Panc1 (cell line): ENCODE measurements at regions not wholly inside any gene's neighbourhood (a gene's known extent, or its start where the extent isn't known, plus 50 kb on each side); places are given as distances from the start of the nearest gene placed in this dataset.

ENCODE experiments used
- CTCF ChIP-seq: fragments of 450-650 bp; IDR thresholded peaks from 2 replicates; pipeline ENCODE4 v1.5.1; 2017; ENCODE audit warnings: mild to moderate bottlenecking
- REST ChIP-seq, 2 experiments: IDR thresholded peaks; 2 replicates each; pipeline ENCODE4 v1.6.1; 2011 to 2012; ENCODE audit warnings: low read depth in 2 of 2, control low read depth in 1 of 2, low read length in 1 of 2, mild to moderate bottlenecking in 1 of 2, moderate library complexity in 1 of 2; ENCODE audit not compliant: insufficient read depth in 1 of 2
- SIN3A ChIP-seq: IDR thresholded peaks from 2 replicates; pipeline ENCODE4 v1.6.1; 2012; ENCODE audit warnings: low read depth, mild to moderate bottlenecking, low read length, moderate library complexity, borderline replicate concordance; ENCODE audit not compliant: insufficient read depth

- no peak for TF ChIP-seq CTCF
- TF ChIP-seq SIN3A, result no peak
- no peak for TF ChIP-seq REST (IDR thresholded peaks at IDR 0.05; ENCODE audit: insufficient read depth in 1 of 2, low read depth in 2 of 2, low read length in 1 of 2)
These were observed 124.7 kb upstream of the TNPO1 start for GRCh38 chr5:72691751-72692150.
